H54 (cell line): ENCODE measurements at regions not wholly inside any gene's neighbourhood (a gene's known extent, or its start where the extent isn't known, plus 50 kb on each side); places are given as distances from the start of the nearest gene placed in this dataset.

ENCODE experiments used
- DNase-seq: peaks from one replicate; pipeline ENCODE4 v3.0.0; 2011; ENCODE audit warnings: low spot score, mixed read lengths; ENCODE audit not compliant: insufficient read length
- FAIRE-seq: peaks from 3 replicates; lab custom pipeline; 2011; peaks lifted over from hg19 to GRCh38; lab: Jason Lieb, UNC
- POLR2A ChIP-seq: IDR thresholded peaks from 2 replicates; pipeline ENCODE4 v1.6.1; 2011; ENCODE audit warnings: low read depth, mild to moderate bottlenecking, low read length

DNA sequence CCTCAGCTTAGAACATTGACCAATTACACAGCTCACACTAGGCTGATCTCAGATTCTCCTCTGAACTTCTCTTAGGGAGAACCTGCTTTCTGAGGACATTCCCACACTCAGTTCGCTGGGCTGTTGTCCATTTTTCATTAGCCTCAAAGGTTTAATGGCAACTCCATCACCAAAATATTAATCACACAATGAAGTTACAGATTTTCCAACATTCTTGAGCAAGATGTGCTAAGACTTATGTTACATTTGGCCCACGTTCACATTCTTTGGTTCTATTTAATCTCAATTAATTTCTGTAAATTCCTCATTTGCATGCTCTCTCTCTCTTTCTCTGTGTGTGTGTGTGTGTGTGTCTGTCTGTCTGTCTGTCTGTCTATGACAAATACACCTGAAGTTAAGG lies 82.3 kb upstream of the EDNRA start:
- FAIRE-seq, result no peak
- DNase-seq, result no peak
- no peak for TF ChIP-seq POLR2A

DNA sequence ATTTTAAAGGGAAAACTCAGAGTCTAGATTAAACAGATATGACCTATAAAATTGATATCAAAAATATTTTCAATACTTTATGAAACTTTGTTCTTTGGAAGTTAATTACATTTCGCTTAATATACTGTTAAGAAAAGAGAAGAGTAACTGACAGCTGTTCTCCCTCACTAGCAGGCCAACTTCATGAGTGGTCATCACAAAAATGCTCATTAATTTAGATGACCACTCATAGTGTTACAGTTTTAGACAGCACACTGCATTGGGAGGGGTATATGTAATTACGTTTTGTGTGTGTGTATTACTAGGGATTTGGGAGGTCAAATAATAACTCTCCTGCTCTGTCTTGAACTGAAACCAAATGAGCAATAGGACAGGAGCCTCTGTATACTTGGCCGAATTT lies 80.2 kb upstream of the EDNRA start:
- TF ChIP-seq POLR2A, result no peak
- DNase-seq, result no peak
- FAIRE-seq, result no peak

DNA sequence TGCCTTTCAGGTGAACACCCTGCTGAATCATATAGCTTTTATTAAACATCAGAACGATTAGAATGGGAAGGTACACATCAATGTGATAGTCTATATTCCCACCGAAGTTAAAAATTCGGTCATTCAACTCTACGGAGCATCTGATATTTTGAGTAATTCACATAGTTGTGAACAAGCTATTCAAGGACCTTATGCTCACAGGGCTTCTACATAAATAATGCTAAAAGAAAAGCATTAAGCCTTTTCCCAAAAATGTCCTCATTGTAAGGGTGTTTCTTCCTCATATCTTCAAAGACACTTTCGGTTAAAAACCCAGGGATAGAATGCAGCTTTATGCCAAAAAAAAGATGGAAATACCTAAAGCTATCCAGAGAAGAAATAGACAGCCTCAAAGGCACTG lies 79.7 kb upstream of the EDNRA start:
- DNase-seq (no peak), FAIRE-seq (no peak)
- TF ChIP-seq POLR2A, result no peak

DNA sequence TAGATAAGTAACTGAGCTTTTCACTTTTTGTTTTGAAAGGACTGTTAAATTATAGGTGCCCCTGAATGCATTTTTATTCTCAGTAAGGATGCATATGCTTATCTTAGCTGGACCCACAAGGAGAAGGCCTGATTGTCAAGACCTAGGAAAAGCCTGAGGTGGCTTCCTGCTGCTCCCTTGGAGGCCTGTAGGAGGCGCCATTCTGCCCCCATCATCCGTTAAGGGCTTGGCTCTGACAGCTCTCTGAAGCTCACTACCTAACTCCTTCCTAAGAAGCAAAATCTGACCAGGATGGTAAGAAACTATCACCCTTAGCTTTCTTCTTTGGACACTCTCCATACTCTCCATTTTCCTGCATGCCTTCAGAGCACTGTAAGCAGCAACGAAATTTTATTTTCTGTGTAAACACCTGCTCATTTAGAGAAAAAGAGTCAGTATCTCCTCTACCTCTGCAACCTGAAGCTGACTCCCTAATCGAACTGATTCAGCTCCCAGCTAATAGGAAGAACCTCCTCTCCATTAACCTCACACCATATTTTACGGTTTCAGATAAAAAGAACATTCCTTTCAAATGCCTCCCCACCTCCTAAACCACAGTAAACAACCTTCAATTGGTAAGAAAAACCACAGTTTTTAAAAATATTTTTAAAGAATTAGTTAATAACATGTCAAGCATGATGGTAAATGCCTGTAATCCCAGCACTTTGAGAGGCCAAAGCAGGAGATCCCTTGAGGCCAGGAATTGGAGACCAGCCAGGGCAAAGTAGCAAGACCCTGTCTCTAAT lies 73.4 kb upstream of the EDNRA start:
- TF ChIP-seq POLR2A, result no peak
- DNase-seq, result no peak

DNA sequence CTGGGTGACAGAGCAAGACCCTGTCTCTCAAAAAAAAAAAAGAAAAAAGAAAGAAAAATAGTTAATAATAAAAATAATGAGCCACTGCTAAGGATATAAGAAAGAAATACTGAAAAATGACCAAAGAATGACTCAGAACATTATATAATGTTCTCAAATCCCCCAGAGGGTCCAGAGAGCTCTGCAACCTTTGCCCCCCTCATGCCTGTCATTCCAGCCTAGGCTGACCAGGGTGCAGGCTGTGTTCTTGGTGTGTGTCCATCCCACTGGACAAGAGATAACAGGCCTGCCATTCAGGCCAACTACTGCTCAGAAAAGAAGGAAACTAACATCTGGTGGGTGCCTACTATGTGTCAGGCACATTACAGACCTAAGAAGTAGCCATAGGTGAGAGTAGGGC lies 72.7 kb upstream of the EDNRA start:
- DNase-seq (no peak), FAIRE-seq (no peak)
- TF ChIP-seq POLR2A, result no peak

More for the DNA sequence above, 73.4 kb upstream of the EDNRA start:
- no peak for FAIRE-seq

DNA sequence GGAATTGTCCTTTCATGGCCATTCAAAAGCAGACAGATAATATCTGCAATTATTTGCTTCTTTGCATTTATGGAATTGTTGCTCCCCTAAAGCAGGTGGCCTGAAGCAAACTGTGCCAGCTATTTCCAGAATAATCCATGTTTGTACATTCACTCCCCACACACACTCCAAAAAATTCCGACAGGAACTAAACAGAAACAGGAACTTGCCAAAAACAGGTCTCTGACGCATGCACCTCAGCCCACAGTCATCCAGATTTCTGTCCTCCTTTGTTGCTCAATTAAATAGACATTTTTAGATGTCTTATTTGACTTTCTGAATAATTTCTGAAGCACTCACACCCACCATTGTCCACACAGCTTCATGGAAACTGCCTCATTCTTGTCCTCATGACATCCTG lies 71.5 kb upstream of the EDNRA start:
- no peak for FAIRE-seq
- TF ChIP-seq POLR2A, result no peak
- DNase-seq, result no peak

DNA sequence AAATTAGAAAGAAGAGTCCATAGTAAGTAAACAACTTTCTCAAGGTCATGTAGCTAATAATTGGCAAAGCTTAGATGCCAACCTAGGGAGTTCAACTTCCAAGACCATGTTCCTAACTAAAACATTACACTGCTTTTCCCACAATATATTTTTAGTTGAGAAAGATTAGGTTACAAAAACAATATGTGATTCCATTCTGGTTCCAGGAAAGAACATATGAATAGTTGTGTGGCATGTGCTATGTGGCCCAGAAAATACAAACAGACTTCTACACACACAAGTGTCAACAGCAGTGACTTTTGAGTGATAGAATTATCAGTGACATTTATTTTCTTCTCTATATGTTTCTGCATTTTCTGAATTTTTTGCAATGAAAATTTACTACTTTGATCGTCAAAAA lies 62.7 kb upstream of the EDNRA start:
- no peak for DNase-seq
- FAIRE-seq, result no peak
- TF ChIP-seq POLR2A, result no peak

DNA sequence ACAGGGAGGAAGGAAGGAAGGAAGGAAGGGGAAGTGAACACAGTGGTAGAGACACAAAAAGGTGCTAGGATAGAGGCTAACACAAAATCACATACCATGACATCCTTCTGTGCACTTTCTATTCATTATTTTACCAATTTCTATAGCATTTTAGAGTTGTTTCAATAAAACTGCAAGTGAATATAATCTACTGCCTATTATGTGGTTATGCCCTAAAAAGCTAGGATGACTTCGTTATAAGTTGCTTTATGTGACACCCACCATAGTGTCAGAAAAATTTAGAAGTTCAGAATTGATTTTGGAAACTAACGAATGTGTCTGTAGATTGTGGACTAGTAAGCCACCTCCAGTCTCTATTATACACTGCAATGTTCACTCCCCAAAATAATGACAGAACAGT lies 59.4 kb upstream of the EDNRA start:
- FAIRE-seq, result no peak
- DNase-seq, result no peak
- no peak for TF ChIP-seq POLR2A

DNA sequence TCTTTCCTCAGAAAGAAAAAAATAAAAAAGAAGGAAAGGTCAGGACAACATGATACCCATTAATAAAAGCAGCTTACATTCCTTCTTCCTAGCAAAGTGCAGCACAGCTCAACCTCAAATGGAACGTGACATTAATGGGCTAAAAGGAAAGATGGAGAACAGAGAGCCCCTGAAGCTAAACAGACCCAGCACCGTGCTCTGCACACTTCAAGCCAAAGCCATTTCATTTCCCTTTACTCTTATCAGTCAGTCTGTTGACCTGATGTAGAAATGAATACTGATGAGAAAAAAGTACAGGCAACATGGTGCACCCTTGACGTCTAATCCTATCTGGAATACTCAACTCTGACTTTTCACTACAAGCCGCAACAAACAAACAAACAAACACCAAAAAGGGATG lies 57.7 kb upstream of the EDNRA start:
- FAIRE-seq (no peak), DNase-seq (no peak)
- no peak for TF ChIP-seq POLR2A

DNA sequence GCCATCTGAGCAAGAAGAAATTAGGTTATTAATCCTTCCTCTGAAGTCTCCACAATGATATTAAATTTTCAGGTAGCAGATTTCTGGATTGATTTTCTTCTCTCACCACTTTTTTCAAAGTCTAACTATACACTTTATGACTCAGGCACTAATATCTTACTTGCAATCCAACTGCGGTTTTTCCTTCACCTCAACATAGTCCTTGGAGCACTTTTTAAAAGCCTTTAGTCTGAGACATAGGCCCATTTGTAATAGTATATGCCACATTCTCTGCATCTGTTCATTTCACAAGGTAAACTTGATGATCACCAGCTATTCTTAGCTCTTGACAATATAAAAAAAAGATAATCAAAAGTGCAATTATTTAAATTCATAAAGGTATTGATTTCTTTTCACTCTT lies 55.9 kb upstream of the EDNRA start:
- no peak for TF ChIP-seq POLR2A
- no peak for DNase-seq
- no peak for FAIRE-seq

DNA sequence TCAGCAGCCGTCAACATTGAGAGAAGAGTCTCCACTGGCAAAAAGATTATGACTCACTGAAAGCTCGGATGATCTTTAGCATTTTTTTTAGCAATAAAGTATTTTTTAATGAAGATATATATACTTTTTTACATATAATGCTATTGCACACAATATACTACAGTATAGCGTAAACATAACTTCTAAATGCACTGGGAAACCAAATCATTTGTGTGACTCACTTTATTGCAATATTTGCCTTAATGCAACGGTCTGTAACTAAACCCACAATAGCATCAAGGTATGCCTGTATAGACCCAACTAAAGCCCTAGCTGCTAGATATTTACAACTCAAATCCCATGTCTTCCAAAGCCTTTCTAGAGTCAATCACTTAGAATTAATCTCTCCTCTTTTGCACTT lies 52.3 kb upstream of the EDNRA start:
- no peak for DNase-seq
- no peak for FAIRE-seq
- TF ChIP-seq POLR2A, result no peak

DNA sequence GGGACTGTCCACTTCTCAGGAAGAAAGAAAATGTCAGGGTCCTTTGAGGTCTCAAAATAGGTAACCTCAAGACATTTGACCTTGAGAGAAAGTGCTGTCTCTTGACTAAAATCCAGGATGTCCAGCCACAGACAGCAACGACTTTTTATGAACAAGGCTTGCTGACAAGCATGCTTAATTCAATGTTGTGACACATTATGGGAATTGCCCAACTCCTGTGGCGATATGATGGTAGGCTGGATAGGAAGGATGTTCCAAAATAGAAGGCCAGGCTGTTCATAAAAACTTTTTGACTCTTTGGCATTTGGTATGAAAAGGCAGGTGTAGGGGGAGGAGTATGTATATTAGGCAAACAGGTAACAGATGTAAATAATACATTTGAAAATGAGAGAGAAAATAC lies 50.8 kb upstream of the EDNRA start:
- TF ChIP-seq POLR2A, result no peak
- FAIRE-seq (no peak), DNase-seq (no peak)
